OCI-LY1 (cell line): ENCODE measurements at regions not wholly inside any gene's neighbourhood (a gene's known extent, or its start where the extent isn't known, plus 50 kb on each side); places are given as distances from the start of the nearest gene placed in this dataset.

ENCODE experiments used
- H2AFZ ChIP-seq: fragments of 200-600 bp; sonication (generic), shearing (Covaris generic); 2 replicates; pipeline ENCODE4 v1.6.0; 2014; ENCODE audit warnings: antibody characterized with exemption, mild to moderate bottlenecking, low read length
- H3F3A ChIP-seq: fragments of 200-600 bp; sonication (generic), shearing (Covaris generic); 2 replicates; pipeline ENCODE4 v1.6.0; 2014; ENCODE audit warnings: mild to moderate bottlenecking, antibody characterized with exemption, low read length, moderate library complexity; ENCODE audit not compliant: insufficient read depth
- H3K27ac ChIP-seq: fragments of 200-600 bp; sonication (generic); 2 replicates; pipeline ENCODE4 v1.5.1; 2014; ENCODE audit warnings: low read length, mixed run types, mild to moderate bottlenecking, low read depth; ENCODE audit not compliant: poor library complexity, severe bottlenecking
- H3K27me3 ChIP-seq: fragments of 200-600 bp; sonication (generic); 2 replicates; pipeline ENCODE4 v1.6.0; 2014; ENCODE audit warnings: antibody characterized with exemption, mild to moderate bottlenecking, low read length, moderate library complexity; ENCODE audit not compliant: insufficient read depth
- H3K36me3 ChIP-seq: fragments of 200-600 bp; sonication (generic); 2 replicates; pipeline ENCODE4 v1.6.1; 2014; ENCODE audit warnings: mild to moderate bottlenecking, antibody characterized with exemption, low read length, moderate library complexity, mixed read lengths; ENCODE audit not compliant: insufficient read depth
- H3K4me1 ChIP-seq: fragments of 200-600 bp; sonication (generic); 2 replicates; pipeline ENCODE4 v1.5.1; 2014; ENCODE audit warnings: mild to moderate bottlenecking, low read length, moderate library complexity; ENCODE audit not compliant: insufficient read depth, severe bottlenecking
- H3K4me2 ChIP-seq: fragments of 200-600 bp; sonication (generic), shearing (Covaris generic); 2 replicates; pipeline ENCODE4 v1.6.1; 2014; ENCODE audit warnings: low read length
- H3K4me3 ChIP-seq: fragments of 200-600 bp; sonication (generic); 2 replicates; pipeline ENCODE4 v1.5.1; 2014; ENCODE audit warnings: low read length, low read depth, mild to moderate bottlenecking, mixed read lengths; ENCODE audit not compliant: poor library complexity, severe bottlenecking
- H3K79me2 ChIP-seq: fragments of 200-600 bp; shearing (Covaris generic); 2 replicates; pipeline ENCODE4 v1.6.1; 2016; ENCODE audit warnings: mixed run types, low read length, mixed read lengths; ENCODE audit not compliant: insufficient read depth
- H3K9ac ChIP-seq: fragments of 200-600 bp; sonication (generic), shearing (Covaris generic); 2 replicates; pipeline ENCODE4 v1.6.1; 2014; ENCODE audit warnings: mild to moderate bottlenecking, low read length, mixed read lengths
- H3K9me2 ChIP-seq: fragments of 200-600 bp; sonication (generic), shearing (Covaris generic); 2 replicates; pipeline ENCODE4 v1.6.1; 2014; ENCODE audit warnings: low read depth, mild to moderate bottlenecking, low read length, mixed read lengths
- H3K9me3 ChIP-seq: fragments of 200-600 bp; shearing (Covaris generic); 2 replicates; pipeline ENCODE4 v1.6.1; 2014; ENCODE audit warnings: low read length, mixed read lengths
- H4K20me1 ChIP-seq: fragments of 200-600 bp; sonication (generic), shearing (Covaris generic); 2 replicates; pipeline ENCODE4 v1.6.0; 2016; ENCODE audit warnings: mild to moderate bottlenecking, low read length; ENCODE audit not compliant: insufficient read depth
- EZH2 ChIP-seq: fragments of 200-600 bp; sonication (generic), shearing (Covaris generic); IDR thresholded peaks from 2 replicates; pipeline ENCODE4 v1.8.0; 2017; ENCODE audit warnings: borderline replicate concordance, mixed run types, mild to moderate bottlenecking, antibody characterized with exemption, low read length, moderate library complexity, mixed read lengths
- TF ChIP-seq, protein P1 (sequence below): fragments of 200-600 bp; sonication (generic), shearing (Covaris generic); IDR thresholded peaks from 2 replicates; pipeline ENCODE4 v1.5.1; 2017; ENCODE audit warnings: mild to moderate bottlenecking, antibody characterized with exemption, low read length, moderate library complexity, mixed read lengths

DNA sequence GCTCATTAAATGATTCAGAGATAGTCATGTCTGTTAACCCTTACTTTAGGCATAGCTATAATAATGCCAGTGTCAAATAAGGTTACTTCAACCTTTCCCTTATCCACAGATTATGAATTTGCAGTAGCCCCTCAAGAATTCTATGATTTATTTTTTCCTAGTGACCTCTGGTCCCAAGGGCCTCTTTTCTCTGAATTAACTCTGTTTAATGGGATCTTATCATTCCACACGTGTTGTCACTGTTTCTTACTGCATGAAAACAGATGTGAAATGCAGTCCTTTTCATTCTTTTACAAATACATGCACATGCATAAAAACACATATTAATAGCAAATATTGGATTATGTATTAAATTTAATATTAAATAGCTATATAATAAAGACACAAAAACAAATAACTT, 667.7 kb upstream of the FOXG1 start:
- Histone ChIP-seq H3K36me3 (no peaks in the 10 kb centered on the region), H3K9me3 (no peaks in the 10 kb centered on the region), H3K9ac (no peak overlapping the region), H4K20me1 (no peaks in the 10 kb centered on the region), H3K4me2 (no peak overlapping the region), H3K4me3 (no peak overlapping the region), H2AFZ (no peak overlapping the region), H3F3A (no peaks in the 10 kb centered on the region), H3K79me2 (no peaks in the 10 kb centered on the region), H3K27me3 (no peaks in the 10 kb centered on the region), H3K4me1 (no peaks in the 10 kb centered on the region), H3K27ac (no peak overlapping the region), H3K9me2 (no peaks in the 10 kb centered on the region)
- TF ChIP-seq, protein P1, sequence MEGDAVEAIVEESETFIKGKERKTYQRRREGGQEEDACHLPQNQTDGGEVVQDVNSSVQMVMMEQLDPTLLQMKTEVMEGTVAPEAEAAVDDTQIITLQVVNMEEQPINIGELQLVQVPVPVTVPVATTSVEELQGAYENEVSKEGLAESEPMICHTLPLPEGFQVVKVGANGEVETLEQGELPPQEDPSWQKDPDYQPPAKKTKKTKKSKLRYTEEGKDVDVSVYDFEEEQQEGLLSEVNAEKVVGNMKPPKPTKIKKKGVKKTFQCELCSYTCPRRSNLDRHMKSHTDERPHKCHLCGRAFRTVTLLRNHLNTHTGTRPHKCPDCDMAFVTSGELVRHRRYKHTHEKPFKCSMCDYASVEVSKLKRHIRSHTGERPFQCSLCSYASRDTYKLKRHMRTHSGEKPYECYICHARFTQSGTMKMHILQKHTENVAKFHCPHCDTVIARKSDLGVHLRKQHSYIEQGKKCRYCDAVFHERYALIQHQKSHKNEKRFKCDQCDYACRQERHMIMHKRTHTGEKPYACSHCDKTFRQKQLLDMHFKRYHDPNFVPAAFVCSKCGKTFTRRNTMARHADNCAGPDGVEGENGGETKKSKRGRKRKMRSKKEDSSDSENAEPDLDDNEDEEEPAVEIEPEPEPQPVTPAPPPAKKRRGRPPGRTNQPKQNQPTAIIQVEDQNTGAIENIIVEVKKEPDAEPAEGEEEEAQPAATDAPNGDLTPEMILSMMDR, result no peak
- TF ChIP-seq EZH2, result no peak

DNA sequence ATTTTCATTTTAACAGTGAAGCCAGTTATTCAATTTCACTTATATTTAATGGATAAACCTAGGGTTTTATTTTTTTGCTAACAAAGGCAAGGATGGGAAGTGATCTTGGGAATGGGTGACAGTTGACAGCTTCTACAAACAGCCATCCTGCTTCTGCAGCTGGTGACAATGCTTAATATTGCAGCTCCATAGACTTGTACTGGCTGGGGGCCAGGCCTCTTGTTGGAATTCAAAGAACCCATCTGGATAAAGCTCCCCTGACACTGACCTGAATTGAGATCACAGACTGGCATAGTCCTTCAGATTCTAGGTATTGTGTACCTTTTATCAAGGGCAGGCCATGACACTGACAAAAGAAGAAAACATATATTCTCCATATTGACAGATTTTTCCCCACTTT, 664.6 kb upstream of the FOXG1 start:
- H3K9me2 ChIP-seq, result no peaks in the 10 kb centered on the region
- H3K4me2 ChIP-seq, result no peak overlapping the region
- H3K79me2 ChIP-seq, result no peaks in the 10 kb centered on the region
- H3K36me3 ChIP-seq, result no peaks in the 10 kb centered on the region
- no peaks in the 10 kb centered on the region for H3K27me3 ChIP-seq
- TF ChIP-seq EZH2, result no peak
- TF ChIP-seq, protein P1, result no peak
- H3K27ac ChIP-seq, result no peak overlapping the region
- H3F3A ChIP-seq, result no peaks in the 10 kb centered on the region
- no peak overlapping the region for H3K4me3 ChIP-seq
- no peak overlapping the region for H2AFZ ChIP-seq
- no peaks in the 10 kb centered on the region for H3K4me1 ChIP-seq
- H3K9me3 ChIP-seq, result no peaks in the 10 kb centered on the region
- no peak overlapping the region for H3K9ac ChIP-seq
- H4K20me1 ChIP-seq, result no peaks in the 10 kb centered on the region

DNA sequence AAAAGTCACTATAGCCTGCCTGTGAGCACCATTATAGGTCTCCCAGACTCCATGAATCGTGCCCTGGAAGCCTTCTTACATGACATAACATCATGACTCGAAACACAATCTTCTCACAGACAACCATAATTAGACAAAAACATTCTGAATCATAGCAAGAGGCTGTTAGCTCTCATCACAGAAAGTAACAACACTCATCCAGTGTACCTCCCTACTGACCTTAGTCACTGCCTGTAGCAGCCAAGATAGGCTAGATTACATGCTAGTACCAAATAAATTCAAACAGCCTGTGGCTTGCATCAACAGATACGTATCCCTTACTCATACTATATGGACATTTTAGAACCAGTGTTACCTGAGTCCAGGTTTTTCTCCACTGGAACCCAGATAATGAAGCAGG, 663.8 kb upstream of the FOXG1 start:
- no peak overlapping the region for H2AFZ ChIP-seq
- no peak overlapping the region for H3K4me2 ChIP-seq
- no peak overlapping the region for H3K9ac ChIP-seq
- no peaks in the 10 kb centered on the region for H3K9me2 ChIP-seq
- TF ChIP-seq, protein P1, result no peak
- no peak for TF ChIP-seq EZH2
- H3K9me3 ChIP-seq, result no peaks in the 10 kb centered on the region
- no peaks in the 10 kb centered on the region for H4K20me1 ChIP-seq
- no peaks in the 10 kb centered on the region for H3F3A ChIP-seq
- no peaks in the 10 kb centered on the region for H3K79me2 ChIP-seq
- no peak overlapping the region for H3K4me3 ChIP-seq
- no peaks in the 10 kb centered on the region for H3K36me3 ChIP-seq
- H3K27me3 ChIP-seq, result no peaks in the 10 kb centered on the region
- no peaks in the 10 kb centered on the region for H3K4me1 ChIP-seq
- no peak overlapping the region for H3K27ac ChIP-seq
